G401 (cell line): ENCODE measurements at regions not wholly inside any gene's neighbourhood (a gene's known extent, or its start where the extent isn't known, plus 50 kb on each side); places are given as distances from the start of the nearest gene placed in this dataset.
"Not testable (repeated sequence)": the region's sequence is repeated elsewhere in the genome, so short reads cannot be mapped to it uniquely, and the experiment has no call there.

Experiments used
- DNase-seq: peaks from one replicate; pipeline ENCODE4 v3.0.0-alpha.2; 2015; ENCODE audit warnings: low spot score
- in situ Hi-C: cut with HindIII; loops from 2 replicates; pipeline ENCODE4 v1.10.0; 2016; ENCODE audit warnings: low sequenced_read_pairs, mixed read lengths

DNA sequence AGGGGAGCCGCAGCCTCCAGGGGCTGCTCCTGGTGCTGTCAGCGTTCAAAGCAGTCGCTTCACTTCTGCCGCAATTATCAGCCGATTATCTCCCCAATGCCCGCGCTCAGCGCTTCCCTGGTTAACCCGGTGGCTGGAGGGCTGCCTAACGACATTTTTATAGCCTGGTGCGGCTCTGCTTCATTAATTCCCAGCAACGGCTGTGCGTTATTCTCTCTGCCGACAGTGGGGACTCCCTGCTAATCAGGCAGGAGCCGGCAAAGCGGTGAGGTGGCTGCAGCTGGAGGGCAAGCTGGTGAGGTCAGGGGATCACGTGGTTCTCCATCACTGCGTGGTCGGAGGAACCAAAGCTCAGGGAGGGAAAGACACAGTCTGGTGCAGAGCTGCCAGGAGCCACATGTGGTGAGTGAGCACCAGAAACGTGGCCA is 62.9 kb downstream of the GLRX5 start:
- in situ Hi-C loops = no loop called here

GRCh38 chr14:95601650-95602049 is 66.8 kb downstream of the GLRX5 start:
- no peak for DNase-seq
- in situ Hi-C loops = no loop called here

More for the DNA sequence above, 62.9 kb downstream of the GLRX5 start:
- peak; percentile 36 for DNase-seq

DNA sequence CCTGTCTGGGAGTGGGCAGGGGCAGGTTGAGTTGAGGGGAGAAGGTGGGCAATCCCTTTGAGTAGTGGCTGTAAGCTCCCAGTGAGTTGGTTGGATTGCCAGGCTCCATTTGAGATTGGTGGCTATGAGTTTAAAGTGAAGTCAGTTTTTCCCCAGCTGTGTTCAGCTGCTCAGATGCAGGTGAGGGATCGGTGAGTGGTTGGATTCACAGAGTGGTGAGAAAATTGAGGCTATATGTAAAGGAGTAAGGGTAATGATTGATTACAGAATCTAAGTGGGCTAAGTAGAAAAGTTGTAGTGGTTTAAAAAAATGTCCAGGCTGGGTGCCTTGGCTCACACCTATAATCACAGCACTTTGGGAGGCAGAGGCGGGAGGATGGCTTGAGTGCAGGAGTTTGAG is 68.6 kb downstream of the GLRX5 start:
- DNase-seq = no peak
- in situ Hi-C loops = no loop called here

- DNase-seq = no peak
- in situ Hi-C loops = no loop called here
These were observed 71.4 kb downstream of the GLRX5 start for GRCh38 chr14:95606266-95606665.

GRCh38 chr14:95608637-95609235 is 73.9 kb downstream of the GLRX5 start:
- in situ Hi-C loops = no loop called here
- DNase-seq = no peak

- DNase-seq = peak; percentile 34
These were observed 74.6 kb downstream of the GLRX5 start for GRCh38 chr14:95609398-95609990.

GRCh38 chr14:95611293-95611880 is 74.8 kb upstream of the TCL1B start:
- DNase-seq = no peak
- in situ Hi-C loops = no loop called here

More at GRCh38 chr14:95609398-95609990, 74.6 kb downstream of the GLRX5 start:
- in situ Hi-C loops = no loop called here

- in situ Hi-C loops = no loop called here
- DNase-seq = no peak
These were observed 71.9 kb upstream of the TCL1B start for GRCh38 chr14:95614349-95614748.

- DNase-seq = no peak
- in situ Hi-C loops = no loop called here
These were observed 69.5 kb upstream of the TCL1B start for GRCh38 chr14:95616745-95617144.

- in situ Hi-C loops = no loop called here
- DNase-seq = no peak
These were observed 66.3 kb upstream of the TCL1B start for GRCh38 chr14:95619785-95620417.

DNA sequence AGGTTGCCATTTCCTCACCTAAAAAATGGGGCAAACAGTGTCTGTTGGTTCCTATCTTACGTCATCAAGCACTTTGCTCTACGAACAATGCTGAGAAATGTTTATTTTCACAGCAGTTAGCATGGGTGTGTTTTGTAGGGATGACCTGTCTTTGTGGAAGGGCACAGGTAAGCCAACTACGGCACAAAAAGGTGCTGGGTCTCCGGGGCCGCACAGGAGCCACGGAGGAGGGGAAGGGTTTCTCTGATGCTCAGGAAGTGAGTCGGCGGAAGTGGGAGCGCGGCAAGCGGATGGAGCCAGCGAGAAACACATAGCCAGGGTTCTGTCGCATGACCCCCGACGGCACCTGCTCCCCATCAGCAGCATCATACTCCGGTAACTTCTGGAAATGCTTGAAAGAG is 65.6 kb upstream of the TCL1B start:
- DNase-seq = no peak
- in situ Hi-C loops = no loop called here

- in situ Hi-C loops = no loop called here
These were observed 63.0 kb upstream of the TCL1B start for GRCh38 chr14:95623195-95623594.

GRCh38 chr14:95625710-95626109 is 60.5 kb upstream of the TCL1B start:
- DNase-seq, in situ Hi-C loops: not testable (repeated sequence)

More at GRCh38 chr14:95623195-95623594, 63.0 kb upstream of the TCL1B start:
- no peak for DNase-seq

DNA sequence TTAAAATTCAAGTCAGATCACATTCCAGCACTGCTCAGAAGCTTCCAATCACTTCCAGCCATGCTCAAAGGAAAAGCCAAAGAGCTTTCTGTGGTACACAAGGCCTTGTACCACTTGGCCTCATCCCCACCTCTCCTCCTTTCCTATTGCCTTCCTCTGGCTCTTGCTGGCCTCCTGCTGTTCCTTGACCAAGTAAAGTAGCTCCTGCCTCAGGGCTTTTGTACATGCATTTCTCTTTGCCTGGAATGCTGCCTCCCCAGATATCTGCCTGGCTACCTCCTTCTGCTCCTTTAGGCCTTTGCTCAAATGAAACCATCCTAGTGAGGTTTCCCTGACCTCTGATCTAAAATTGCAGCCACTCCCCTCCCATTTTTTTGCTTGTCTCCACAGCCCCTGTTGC is 51.2 kb upstream of the TCL1B start:
- in situ Hi-C loops = no loop called here
- no peak for DNase-seq
